GM18517 (cell line): ENCODE measurements at regions not wholly inside any gene's neighbourhood (a gene's known extent, or its start where the extent isn't known, plus 50 kb on each side); places are given as distances from the start of the nearest gene placed in this dataset.

Source experiments
- ATAC-seq: cut with Tn5 transposase; IDR thresholded peaks from one replicate; pipeline ENCODE4 v1.9.1; 2021; ENCODE audit warnings: mild to moderate bottlenecking, moderate library complexity; ENCODE audit not compliant: unreplicated experiment

DNA sequence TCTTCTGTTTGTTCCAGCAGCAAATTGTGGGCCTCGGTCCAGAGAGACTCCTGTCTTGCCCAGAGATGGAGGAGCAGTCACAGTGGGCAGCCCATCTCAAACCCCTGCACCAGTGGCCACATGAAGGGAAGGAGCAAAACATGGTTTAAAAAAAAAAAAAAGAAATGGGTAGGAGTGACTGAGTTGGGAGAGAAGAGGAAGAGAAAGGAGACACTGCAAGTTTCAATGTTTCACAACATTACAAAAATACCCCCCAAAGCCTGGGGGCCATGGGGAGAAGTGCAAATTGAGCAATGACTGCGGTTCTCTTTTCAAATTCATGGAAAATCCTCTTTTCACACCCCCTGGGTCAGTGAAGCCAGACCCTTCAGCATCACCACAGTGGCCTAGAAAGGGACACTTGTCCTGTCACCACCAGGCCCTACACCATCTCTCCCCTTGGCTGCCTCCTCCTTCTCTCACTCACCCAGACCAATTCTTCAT is 117.1 kb downstream of the ZFP36L2 start:
- no peak for ATAC-seq

DNA sequence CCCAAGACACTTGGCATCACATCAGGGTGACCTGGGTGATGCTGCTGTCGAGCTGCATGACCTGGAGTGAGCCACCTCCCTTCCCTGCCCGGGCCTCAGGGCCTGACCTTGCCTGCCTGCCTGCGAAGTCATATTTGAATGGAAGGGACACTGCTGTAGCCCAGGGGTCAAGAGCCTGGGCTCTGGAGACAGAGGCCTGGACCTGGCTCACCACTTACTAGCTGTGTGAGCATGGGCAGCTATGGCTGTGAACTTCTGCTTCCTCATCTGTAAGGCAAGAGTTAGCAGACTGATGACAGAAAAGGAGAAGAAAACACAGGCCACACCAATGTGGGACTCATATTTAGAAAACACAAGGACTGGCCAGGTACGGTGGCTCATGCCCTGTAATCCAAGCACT is 118.7 kb downstream of the ZFP36L2 start:
- no peak for ATAC-seq

- no peak for ATAC-seq
Measured at GRCh38 chr2:43106559-43107527, 119.6 kb downstream of the ZFP36L2 start.

GRCh38 chr2:43105586-43106558 is 120.5 kb downstream of the ZFP36L2 start:
- ATAC-seq = no peak

DNA sequence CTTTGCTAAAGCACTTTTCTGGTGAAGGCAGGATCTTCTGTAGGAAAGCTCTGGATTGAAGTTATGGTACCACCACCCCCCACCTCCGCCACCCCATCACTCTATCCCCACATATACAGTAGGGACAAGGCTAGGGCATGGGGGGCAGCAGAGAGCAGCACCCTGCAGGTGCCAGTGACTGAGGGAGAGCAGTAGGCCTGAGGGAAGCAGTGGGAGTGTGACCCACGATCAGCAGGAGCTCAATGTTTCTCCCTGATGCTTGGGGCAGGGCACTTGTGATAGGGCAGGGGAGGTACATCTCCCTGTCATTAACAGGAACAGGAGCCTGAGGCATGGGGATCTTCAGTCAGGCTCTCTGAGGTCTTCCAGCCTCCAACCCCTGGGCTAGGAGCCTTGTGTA is 121.6 kb downstream of the ZFP36L2 start:
- ATAC-seq = no peak

DNA sequence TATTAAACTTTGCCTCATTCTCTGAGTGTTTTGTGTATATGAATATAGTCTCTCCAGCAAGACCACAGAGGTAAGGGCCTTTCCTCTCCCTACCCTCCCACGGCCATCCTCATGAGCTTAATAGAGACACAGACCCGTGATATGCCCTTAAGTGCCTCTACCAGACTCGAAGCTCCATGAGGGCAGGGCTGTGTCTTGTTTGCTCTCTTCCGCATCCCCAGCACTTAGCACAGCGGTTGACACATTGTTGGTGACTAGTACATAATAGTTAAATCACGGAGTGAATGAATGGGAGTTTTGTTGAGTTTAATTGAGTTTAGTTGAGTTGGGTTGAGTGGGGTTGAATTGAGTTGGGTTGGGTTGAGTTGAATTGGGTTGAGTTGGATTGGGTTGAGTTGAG is 122.3 kb downstream of the ZFP36L2 start:
- ATAC-seq = no peak

DNA sequence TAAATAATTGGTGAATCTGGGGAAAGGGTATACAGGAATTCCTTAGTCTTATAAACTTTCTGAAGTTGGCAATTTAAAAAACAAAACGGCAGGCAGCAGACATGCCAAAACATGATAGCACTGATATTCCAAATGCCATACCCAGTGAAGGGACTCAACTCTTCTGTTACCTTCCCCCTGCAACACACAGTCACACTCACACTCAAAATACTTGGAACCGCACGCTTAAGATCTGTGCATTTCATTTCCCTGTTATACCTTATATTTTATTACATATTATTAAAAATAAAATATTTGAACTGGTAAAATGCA is 123.4 kb downstream of the ZFP36L2 start:
- no peak for ATAC-seq

GRCh38 chr2:43102366-43103092 is 123.9 kb downstream of the ZFP36L2 start:
- no peak for ATAC-seq

DNA sequence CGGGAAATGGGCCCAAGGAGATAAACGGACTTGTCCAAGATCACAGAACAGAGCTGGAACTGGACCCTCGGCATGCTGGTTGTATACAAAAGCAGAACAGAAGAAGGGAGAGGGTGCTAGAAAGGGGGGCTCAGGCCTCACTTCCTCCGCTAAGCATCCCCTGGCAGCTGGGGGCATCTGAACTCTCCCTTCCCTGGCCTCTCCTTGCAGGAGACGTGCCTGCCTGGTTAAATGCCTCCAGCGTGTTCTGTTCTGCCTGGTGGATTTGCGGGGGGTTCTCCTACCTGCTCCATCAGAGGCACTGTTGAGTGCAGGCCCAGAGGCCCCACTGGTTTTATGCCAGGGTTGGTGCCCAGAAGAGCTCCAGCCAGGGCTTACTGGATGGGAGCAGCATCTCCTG is 124.7 kb downstream of the ZFP36L2 start:
- ATAC-seq = no peak

GRCh38 chr2:43100883-43101662 is 125.3 kb downstream of the ZFP36L2 start:
- no peak for ATAC-seq

GRCh38 chr2:43100362-43100882 is 126.0 kb downstream of the ZFP36L2 start:
- no peak for ATAC-seq

- no peak for ATAC-seq
Measured at GRCh38 chr2:43099797-43100196, 126.6 kb downstream of the ZFP36L2 start.

GRCh38 chr2:43098539-43098938 is 127.9 kb downstream of the ZFP36L2 start:
- no peak for ATAC-seq

GRCh38 chr2:43097644-43098408 is 128.6 kb downstream of the ZFP36L2 start:
- no peak for ATAC-seq

DNA sequence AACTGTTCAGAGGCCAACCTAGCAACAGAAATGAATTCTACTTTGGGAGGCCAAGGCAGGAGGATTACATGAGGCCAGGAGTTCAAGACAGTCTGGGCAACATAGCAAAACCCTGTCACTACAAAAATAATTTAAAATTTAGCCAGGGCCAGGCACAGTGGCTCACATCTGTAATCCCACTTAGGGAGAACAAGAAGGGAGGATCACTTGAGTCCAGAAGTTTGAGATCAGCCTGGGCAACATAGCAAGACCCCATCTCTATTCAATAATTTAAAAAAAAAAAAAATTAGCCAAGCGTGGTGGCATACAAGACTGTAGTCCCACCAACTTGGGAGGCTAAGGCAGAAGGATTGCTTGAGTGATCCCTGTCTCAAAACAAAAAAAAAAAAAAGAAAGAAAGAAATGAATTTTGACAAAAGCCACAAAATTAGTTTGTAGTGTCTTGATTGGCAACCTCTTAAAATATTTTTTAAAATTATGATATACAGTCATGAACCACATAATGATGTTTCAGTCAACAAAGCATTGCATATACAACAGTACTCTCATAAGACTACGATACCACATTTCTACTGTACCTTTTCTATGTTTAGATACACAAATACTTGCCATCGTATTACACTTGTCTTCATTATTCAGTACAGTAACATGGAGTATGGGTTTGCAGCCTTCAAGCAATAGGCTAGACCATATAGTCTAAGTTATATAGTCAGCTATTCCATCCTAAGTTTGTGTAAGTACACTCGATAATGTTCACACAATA is 130.7 kb downstream of the ZFP36L2 start:
- no peak for ATAC-seq

GRCh38 chr2:43092520-43093179 is 133.8 kb downstream of the ZFP36L2 start:
- no peak for ATAC-seq

- ATAC-seq = no peak
Measured at GRCh38 chr2:43090317-43090716, 136.1 kb downstream of the ZFP36L2 start.
